ENCODE measurements at regions not wholly inside any gene's neighbourhood (a gene's known extent, or its start where the extent isn't known, plus 50 kb on each side); places are given as distances from the start of the nearest gene placed in this dataset.

DNA sequence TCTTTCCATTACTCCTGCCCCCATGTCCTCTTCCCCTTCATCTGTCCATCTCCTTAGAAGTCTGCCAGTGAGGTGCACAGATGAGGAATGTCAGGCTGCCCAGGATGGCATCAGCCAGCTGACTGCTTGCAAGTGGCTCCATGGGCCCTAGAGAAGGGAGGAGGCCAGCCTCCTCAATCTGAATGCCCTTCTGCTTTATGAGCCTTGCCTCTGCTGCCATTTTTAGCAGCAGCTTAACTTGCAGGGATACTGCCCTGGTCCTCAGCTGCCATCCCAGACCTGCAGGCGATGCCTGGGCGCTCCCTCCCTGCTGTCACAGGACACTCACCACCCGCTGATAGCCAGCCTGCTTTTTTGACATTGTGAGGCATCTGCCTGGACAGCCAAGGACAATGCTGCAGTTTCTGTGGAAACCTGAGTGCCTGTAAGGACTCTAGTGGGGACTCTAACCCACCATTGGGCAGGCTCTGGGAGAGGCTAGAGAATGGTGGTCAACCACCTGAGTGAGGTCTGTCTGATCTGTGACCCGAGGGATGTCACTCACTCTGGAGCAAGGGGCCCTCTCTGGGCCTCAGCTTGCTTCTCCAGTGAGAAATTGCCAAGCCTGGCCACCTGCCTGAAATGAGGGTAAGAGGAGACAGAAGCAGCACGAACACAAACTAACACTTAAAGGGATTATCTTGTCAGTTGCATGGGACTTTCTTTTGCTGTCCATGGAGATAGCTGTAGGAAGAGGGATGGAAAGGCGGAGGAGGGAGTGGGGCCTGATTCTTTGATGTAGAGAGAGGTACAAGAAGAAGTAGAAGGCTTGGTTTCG is 185.0 kb downstream of the MIS18A start:
- TF ChIP-seq, protein P1, sequence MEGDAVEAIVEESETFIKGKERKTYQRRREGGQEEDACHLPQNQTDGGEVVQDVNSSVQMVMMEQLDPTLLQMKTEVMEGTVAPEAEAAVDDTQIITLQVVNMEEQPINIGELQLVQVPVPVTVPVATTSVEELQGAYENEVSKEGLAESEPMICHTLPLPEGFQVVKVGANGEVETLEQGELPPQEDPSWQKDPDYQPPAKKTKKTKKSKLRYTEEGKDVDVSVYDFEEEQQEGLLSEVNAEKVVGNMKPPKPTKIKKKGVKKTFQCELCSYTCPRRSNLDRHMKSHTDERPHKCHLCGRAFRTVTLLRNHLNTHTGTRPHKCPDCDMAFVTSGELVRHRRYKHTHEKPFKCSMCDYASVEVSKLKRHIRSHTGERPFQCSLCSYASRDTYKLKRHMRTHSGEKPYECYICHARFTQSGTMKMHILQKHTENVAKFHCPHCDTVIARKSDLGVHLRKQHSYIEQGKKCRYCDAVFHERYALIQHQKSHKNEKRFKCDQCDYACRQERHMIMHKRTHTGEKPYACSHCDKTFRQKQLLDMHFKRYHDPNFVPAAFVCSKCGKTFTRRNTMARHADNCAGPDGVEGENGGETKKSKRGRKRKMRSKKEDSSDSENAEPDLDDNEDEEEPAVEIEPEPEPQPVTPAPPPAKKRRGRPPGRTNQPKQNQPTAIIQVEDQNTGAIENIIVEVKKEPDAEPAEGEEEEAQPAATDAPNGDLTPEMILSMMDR (IDR thresholded peaks at IDR 0.05) = no peak
- no peak for TF ChIP-seq POLR2A (IDR thresholded peaks at IDR 0.05)
